SK-N-SH treated with all-trans-retinoic acid at 6 μM for 48 hours (cell line): ENCODE measurements at regions not wholly inside any gene's neighbourhood (a gene's known extent, or its start where the extent isn't known, plus 50 kb on each side); places are given as distances from the start of the nearest gene placed in this dataset.

Experiments
- BACH2 ChIP-seq: fragments of 250-450 bp; sonication (Bioruptor Pico); IDR thresholded peaks from 2 replicates; pipeline ENCODE4 v1.9.0; 2021; ENCODE audit warnings: mild to moderate bottlenecking, borderline replicate concordance
- CREB5 ChIP-seq: fragments of 250-450 bp; sonication (Bioruptor Pico); IDR thresholded peaks from 2 replicates; pipeline ENCODE4 v1.5.1; 2020; ENCODE audit warnings: low read depth, mild to moderate bottlenecking, moderate library complexity
- CSDC2 ChIP-seq: fragments of 250-450 bp; sonication (Bioruptor Pico); IDR thresholded peaks from 2 replicates; pipeline ENCODE4 v1.5.0; 2020; ENCODE audit warnings: mild to moderate bottlenecking, moderate library complexity
- GLIS3 ChIP-seq: fragments of 250-450 bp; sonication (Bioruptor Pico); IDR thresholded peaks from 2 replicates; pipeline ENCODE4 v1.5.0; 2020; ENCODE audit warnings: mild to moderate bottlenecking, moderate library complexity
- RARB ChIP-seq: fragments of 250-450 bp; sonication (Bioruptor Pico); IDR thresholded peaks from 2 replicates; pipeline ENCODE4 v1.8.0; 2021; ENCODE audit warnings: mild to moderate bottlenecking, moderate library complexity
- TOX ChIP-seq: fragments of 250-450 bp; sonication (Bioruptor Pico); IDR thresholded peaks from 2 replicates; pipeline ENCODE4 v1.8.0; 2021; ENCODE audit warnings: mild to moderate bottlenecking, moderate library complexity, borderline replicate concordance
- ZNF70 ChIP-seq: fragments of 450-650 bp; formaldehyde crosslinking; IDR thresholded peaks from 2 replicates; pipeline ENCODE4 v1.5.0; 2020; ENCODE audit warnings: mild to moderate bottlenecking, moderate library complexity

- TF ChIP-seq BACH2 (CRISPR knock-in tag) (no peak), CSDC2 (CRISPR knock-in tag) (no peak), TOX (CRISPR knock-in tag) (no peak), RARB (CRISPR knock-in tag) (no peak), GLIS3 (CRISPR knock-in tag) (no peak), ZNF70 (no peak), CREB5 (no peak)
These were observed 225.6 kb downstream of the LMBRD1 start for GRCh38 chr6:69571234-69571633.
